Suprapubic skin (tissue), 4 donors: ENCODE measurements at regions not wholly inside any gene's neighbourhood (a gene's known extent, or its start where the extent isn't known, plus 50 kb on each side); places are given as distances from the start of the nearest gene placed in this dataset.

Experiments
- EP300 ChIP-seq: sonication (generic); formaldehyde crosslinking; IDR thresholded peaks from one replicate; pipeline ENCODE4 v1.6.1; 2017; ENCODE audit warnings: antibody characterized with exemption
- POLR2A ChIP-seq, 2 donors: fragments of 450-650 bp; IDR thresholded peaks; one replicate each; pipeline ENCODE4 v1.6.1; 2017; ENCODE audit warnings: antibody characterized with exemption in 2 of 2, mild to moderate bottlenecking in 2 of 2, moderate library complexity in 2 of 2
- POLR2AphosphoS5 ChIP-seq, 3 donors: sonication (generic); formaldehyde crosslinking; IDR thresholded peaks; one replicate each; pipeline ENCODE4 v1.6.1; 2017; ENCODE audit warnings: antibody characterized with exemption in 3 of 3
- TF ChIP-seq, protein P1 (sequence below), 2 donors: fragments of 200-600 bp in 1 of 2; fragments of 450-650 bp in 1 of 2; sonication (generic) in 1 of 2; IDR thresholded peaks; one replicate each; pipeline ENCODE4 v1.5.1; 2016 to 2019; ENCODE audit warnings: antibody characterized with exemption in 2 of 2, mild to moderate bottlenecking in 1 of 2, moderate library complexity in 1 of 2

DNA sequence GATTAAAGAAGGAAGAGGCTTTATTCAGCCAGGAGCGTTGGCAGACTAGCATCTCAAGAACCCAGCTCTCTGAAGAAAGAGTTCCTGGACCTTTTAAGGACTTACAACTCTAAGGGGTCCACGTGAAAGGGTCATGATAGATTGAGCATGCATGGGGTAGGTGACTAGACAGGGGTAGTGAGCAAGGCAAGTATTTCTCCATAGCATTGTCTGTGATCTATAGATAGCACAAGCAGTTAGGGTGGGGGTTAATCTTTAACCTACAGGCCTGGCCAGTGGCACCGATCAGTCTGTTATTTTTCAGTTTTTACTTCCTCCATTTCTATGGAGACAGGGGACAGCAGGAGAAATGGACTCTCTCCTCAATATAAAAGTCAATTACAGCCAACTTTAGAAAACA lies 983.7 kb downstream of the SLITRK1 start:
- TF ChIP-seq POLR2A (IDR thresholded peaks at IDR 0.05) (no peak), POLR2AphosphoS5 (IDR thresholded peaks at IDR 0.05) (no peak), EP300 (no peak)
- TF ChIP-seq, protein P1, sequence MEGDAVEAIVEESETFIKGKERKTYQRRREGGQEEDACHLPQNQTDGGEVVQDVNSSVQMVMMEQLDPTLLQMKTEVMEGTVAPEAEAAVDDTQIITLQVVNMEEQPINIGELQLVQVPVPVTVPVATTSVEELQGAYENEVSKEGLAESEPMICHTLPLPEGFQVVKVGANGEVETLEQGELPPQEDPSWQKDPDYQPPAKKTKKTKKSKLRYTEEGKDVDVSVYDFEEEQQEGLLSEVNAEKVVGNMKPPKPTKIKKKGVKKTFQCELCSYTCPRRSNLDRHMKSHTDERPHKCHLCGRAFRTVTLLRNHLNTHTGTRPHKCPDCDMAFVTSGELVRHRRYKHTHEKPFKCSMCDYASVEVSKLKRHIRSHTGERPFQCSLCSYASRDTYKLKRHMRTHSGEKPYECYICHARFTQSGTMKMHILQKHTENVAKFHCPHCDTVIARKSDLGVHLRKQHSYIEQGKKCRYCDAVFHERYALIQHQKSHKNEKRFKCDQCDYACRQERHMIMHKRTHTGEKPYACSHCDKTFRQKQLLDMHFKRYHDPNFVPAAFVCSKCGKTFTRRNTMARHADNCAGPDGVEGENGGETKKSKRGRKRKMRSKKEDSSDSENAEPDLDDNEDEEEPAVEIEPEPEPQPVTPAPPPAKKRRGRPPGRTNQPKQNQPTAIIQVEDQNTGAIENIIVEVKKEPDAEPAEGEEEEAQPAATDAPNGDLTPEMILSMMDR (IDR thresholded peaks at IDR 0.05): no peak
